ENCODE measurements at regions not wholly inside any gene's neighbourhood (a gene's known extent, or its start where the extent isn't known, plus 50 kb on each side); places are given as distances from the start of the nearest gene placed in this dataset.

DNA sequence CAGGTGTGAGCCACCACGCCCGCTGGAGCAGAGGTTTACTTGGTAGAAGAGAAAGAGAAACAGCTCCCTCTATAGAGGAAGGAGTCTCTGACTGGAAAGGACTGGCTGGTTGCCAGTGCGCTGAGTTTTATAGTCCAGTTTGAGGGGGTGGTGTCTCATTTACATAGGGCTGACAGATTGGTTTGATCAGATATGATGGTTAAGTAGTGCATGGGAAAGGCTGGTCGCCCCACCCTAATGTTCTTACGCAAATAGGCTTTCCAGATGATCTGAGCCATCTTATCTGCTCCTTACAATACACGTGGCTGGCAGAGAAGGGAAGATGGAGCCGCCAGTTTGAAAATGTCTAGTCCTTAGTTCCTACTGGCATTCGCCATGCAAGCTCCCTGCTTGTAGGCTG lies 439.5 kb downstream of the NAF1 start:
- no peak for DNase-seq

DNA sequence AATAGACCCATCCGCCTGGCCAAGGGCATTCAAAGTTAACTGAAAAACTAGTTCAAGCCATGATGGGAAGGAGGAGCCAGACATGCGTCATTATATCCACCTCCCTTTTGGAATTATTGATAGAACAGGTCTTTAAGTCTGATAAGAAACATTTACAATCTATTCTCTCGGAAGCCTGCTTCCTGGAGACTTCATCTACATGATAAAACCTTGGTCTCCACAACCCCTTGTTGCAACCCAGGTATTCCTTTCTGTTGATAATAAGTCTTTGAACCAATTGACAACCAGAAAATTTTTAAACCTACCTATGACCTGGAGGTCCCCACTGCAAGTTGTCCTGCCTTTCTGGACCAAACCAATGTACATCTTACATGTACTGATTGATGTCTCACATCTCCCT lies 451.3 kb downstream of the NAF1 start:
- no peak for DNase-seq

DNA sequence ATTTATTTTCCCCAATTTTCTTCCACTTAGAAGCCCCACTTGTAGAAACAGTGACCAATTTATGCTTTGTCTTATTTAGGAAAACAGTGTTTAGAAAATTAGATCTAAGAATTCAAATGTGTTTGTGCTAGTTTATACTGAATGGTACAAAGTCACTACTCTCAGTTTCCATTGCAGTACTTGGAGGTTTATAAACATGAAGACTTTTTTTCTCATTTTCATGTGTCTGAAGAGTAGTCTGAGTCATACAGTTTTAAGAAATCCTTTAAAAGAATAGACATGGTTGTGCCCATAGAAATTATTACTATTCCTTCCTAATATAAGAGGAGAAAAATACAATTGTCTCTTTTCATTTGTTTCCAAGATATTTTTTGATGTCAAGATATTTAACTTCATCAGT lies 458.7 kb downstream of the NAF1 start:
- DNase-seq, result no peak

DNA sequence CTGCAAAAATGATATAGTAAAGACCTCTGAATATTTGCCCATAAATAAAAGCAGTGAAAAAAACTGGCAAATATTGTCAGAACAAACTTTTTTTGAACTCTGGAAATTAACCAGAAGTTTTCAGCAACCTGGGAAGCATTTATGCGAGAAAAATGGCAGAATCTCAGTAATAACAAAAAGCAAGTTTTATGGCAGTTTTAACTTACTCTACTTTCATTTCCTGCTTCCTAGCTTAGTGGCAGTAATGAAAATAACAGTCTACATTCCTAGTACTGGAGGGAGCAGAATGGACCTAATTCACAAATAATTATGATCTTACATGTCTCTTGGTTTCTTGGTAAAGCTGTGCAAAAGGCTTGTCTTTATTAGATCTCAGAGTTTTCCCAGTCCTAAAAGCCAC lies 460.1 kb downstream of the NAF1 start:
- no peak for DNase-seq

DNA sequence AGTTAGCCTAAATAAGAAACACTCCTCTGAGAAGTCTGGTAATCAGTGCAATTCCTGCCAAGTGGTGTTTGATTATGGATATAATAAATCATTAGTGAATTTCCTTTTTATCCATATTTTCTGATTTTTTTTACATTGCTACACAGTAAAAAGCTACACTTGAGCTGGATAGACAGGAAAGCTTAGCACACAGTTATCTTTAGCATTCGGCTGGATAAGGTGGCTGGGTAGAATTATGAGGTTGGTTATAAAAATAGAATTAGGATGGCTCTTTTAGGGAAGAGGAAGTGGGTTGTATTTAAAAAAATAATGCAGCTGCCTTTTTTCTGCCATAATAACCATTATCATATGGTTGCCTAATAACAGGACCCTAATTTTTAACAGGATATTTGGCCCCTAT lies 460.6 kb downstream of the NAF1 start:
- DNase-seq, result no peak

DNA sequence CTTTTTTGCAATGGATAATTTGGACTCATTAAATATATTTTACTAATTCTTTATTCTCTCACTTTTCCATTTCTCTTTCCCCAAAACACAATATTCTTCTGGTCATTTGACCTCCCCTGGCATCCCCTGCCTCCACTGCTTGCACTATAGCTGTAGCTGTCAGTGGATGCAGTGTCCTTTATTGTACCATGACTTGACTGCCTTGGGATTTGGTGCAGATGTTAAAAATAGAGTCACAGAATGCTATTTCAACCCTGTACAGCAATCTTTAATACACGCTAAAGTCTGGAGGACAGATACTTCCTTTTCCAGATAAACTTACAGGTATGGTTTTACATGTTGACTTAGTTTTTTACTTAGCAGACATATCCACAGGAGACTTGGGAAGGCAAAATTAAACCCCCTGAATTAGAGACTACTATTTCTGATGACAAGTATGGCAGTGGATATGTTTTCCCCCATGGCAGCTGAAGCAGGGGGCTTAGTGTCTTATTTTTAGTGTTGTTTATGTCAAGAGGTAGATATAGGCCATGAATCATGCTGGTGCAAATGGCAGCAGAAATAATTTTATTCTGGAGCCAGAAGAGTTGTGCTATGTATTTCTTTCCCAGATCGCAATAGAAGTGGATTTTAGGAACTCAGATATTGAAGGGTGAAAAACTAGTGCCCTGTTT lies 461.4 kb downstream of the NAF1 start:
- no peak for DNase-seq

DNA sequence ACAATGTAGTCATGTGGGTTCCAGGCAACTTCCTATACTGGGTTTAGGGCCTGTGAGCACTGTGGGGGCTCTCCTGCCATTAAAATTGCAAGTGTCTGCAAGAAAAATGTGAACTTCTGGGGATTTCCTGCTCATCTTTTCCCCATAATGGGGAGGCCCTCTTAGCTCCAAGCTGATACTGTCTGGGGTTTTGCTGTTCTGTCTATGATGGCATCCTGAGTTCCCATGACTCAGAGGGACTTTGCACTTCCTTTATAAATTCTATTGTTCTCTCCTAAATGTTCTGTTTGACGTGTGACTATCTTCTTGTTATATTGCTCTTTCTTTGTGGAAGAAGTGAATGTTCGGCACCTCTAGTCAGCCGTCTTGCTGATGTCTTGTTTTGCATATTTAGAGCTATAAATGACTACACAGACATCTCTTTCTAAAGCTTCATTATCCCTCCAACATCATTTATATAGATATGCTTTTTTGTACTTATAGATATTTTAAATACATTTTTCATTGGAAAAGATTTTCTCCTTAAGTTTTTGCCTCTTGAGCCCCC lies 465.8 kb downstream of the NAF1 start:
- no peak for DNase-seq

DNA sequence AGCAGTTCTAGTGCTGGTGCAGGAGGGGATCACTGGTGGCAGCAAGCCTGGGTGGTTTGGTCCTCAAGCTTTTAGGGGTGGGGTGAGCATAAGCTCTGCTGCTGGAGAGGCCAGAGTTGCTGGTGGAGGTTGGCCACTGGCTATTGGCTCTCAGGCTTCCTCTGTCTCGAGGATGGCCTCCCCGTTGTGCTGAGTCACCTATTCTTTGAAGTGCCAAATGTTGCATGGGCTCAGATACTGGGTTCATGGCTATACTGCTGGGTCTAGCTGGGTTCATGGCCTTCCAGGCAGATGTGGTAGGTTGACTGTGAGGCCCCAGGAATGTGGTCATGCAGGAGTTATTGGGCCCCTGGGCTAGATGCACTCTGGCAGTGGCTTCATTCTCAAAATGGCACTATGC lies 466.3 kb downstream of the NAF1 start:
- DNase-seq, result no peak

DNA sequence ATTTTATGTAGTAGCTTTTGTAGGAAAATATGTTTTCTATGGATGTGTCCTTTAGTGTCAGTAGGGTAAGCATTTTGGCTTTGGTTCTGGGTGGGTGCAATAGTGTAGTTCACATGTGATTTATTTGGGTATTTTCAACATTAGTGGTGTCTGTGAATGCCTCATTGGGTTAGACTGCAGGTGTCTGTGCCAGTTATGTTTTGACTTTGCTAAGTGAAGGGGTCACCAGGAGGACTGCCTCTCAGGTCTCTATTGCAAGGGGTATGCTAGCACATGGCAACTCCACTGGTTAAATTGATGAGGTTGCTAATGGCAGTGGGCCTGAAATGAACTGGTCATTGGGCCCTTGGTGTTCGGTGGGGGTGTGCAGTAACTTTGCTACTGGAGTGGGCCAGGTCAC lies 467.1 kb downstream of the NAF1 start:
- no peak for DNase-seq

DNA sequence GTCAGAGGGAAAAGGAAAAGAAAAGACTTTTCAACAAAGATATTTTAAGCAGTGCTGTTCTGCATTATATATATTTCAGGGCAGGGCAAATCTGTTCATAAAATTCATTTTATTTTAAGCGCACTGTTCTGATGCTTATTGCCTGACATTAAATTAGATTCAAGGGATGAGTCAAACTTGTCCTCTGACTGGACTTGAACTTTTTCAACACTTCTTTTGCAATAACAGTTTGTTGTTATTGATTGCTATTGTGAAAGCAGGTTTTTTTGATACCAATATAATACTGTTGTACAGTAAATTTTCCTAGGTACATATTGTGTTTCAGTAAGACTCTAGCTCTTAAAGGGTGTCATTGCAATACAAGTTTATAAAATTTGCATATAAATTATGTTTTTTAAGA lies 481.3 kb downstream of the NAF1 start:
- no peak for DNase-seq

DNA sequence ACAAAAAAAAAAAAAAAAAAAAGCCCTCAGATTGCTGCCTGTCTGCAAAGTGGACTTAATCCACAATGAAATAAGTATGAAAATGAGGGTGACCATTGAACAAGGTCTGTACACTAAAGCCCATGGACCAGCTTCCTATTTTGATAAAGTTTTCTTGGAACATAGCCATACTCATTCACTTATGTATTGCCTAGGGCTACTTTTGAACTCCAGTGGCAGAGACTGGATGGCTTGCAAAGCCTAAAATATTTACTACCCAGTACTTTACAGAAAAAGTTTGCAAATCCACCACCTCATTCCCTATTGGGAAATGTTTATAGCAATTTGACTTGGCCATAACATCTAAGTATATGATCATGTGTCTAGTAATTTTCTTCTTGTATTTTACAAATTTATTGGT lies 481.7 kb downstream of the NAF1 start:
- no peak for DNase-seq

DNA sequence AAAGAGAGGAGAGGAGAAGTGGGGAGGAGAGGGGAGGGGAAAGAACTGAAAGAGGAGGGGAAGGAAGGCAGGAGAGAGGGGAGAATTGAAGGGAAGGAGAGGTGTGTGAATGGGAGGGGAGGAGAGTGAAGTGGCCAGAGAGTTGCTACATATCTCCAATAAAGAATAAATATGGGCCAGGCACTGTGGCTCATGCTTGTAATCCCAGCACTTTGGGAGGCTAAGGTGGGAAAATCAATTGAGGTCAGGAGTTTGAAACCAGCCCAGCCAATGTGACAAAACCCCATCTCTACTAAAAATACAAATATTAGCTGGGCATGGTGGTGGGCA lies 482.4 kb downstream of the NAF1 start:
- no peak for DNase-seq

DNA sequence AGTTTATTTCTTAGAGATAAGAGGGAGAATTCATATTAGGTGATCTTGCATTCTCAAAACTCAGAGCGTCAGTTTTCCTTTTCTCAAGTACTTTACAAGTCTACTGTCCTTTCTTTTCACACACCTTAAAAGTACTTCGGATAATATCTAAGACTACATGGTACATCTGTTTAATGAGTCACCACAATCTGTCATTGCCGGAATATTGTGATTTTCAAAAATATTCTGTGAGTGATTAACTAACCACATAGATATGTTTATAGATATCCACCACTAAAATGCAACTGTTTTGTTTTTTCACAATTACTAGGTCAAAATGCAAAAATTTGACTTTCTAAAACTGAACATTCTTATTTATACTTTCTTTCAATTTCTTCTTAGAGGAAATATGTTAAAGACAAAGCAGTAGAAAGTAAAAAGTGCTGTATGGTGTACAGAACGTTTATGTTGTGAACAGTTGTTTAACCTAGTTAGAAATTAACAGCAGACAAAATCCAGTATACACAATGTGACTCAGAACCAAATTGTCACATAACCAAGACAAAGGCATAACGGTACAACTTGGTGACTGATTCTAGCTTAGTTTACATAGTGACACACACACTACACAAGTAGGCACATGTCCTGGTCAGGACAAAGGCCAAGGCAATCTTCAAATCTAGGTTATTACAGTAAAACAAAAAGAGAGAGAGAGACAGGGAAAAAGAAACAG lies 482.9 kb downstream of the NAF1 start:
- DNase-seq, result no peak

DNA sequence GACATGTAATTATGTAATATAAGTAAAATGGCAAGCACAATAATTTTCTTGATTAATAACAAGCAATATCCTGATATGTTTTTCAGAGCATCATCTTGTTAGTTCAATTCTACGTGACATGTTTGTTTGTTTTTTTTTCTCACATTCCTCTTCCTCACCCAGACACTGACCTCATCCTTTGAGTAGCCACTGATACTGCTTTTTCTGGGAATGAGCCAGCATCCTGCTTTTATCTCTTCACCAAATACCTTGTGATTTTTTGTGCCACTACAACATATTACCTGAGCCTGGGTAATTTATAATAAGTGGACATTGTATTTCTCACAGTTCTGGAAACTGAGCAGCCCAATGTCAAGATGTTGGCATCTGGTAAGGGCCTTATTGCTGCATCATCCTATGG lies 484.0 kb downstream of the NAF1 start:
- DNase-seq, result no peak

DNA sequence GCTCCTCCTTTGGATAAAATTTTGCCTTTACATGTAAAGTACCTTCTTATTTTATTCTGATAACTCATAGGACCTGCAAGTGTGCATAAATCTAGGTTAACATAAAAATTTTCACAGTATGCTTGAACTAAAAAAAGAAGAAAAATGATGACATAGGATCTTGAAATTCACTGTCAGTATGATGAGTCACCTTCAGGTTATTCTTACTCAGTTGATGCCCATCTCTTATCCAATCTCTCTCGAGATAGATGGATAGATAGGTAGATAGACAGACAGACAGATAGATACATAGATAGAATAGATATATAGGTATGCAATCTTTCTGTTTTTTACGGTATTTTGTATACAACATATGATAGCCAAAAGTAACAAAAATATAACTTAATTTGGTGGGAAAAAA lies 485.5 kb downstream of the NAF1 start:
- DNase-seq, result no peak

DNA sequence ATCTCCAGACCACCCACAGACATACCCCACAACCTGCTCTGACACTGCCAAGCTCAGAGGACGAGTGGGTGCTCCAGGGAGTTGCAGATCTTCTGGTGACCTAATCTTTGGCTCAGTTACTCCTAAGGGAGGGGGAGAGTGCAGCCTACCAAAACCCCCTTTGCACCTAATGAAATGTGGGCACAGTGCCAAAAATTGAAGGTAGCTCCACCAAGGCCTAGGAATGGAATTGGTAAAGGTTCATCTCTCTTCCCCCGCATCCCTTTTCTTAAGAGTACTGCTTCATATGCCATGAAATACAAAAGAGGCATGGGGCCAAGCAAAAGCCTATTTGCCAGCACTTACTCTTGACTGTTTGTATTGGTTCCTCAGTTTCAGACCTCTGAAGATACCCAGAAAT lies 491.0 kb downstream of the NAF1 start:
- no peak for DNase-seq

DNA sequence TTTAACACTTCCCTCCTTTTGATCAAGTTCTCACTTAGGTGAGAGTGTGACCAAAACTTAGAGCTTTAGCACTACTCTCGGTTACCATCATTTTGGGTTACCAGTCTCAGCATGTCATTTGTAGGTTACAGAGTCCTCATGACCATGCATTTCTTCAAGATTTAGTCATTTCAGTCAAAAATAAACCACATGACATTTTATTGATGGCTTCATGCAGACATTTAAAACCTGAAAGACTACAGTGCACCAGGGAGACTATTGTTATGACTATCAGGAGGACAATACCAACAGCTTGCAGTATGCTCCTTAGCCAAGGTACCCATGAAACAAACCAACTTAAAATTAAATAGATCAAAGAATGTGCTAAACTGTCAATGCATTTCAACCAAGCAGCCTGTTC lies 498.1 kb upstream of the FSTL5 start:
- DNase-seq, result no peak

DNA sequence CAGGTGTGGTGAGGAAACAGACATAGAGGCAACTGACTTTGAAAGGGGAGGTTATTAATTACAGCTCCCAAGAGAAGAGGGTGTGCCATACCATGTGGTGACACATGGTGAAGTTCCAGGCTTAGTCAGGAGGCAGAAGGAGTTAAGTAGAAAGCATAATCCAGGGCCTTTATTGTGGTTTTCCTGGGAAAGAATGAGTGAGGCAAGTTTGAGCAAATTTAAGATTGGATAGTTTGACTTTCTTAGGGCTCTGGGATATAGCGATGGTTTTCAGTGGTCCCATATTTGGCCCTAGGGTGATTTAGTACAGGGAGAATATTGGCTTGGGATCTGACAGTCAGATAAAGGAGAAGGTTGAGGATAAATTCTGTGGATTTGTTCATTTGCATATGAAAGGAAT lies 495.9 kb upstream of the FSTL5 start:
- no peak for DNase-seq

DNA sequence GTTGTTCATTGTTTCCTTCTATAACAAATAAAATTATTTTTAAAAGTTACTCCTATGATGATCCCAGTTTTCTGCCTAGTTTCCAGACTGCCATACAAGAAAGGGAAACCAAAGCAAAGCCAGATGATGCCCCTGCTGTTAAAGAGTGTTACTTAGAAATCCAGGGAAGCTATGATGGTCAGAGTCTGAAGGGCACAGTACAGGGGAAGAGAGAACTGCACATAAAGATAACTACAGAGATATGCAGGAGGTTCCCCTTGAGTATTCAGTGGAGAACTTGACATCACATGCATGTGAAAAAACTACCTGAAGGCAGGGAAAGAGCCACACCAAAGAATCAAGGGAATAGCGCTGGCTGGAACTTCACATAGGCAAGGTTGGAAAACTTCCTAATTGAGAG lies 494.2 kb upstream of the FSTL5 start:
- DNase-seq, result no peak

DNA sequence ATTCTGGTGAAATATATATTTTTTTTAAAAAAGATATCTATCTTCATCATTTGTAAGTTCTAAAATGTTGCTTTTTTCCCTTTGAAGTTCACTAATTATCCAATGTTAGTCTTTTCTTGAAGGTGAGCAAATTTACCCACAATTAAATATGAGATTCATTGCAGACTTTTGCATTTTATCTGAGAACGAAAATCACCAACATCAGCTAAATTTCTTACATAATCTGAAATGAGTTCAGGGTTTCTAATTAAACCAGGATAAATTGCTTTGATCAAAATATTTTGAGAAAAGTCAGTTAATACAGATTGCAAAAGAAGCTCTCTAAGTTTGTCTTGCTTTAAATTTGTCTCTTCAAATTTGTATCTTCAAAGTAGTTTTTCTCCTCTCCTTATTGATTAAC lies 486.4 kb upstream of the FSTL5 start:
- no peak for DNase-seq

DNA sequence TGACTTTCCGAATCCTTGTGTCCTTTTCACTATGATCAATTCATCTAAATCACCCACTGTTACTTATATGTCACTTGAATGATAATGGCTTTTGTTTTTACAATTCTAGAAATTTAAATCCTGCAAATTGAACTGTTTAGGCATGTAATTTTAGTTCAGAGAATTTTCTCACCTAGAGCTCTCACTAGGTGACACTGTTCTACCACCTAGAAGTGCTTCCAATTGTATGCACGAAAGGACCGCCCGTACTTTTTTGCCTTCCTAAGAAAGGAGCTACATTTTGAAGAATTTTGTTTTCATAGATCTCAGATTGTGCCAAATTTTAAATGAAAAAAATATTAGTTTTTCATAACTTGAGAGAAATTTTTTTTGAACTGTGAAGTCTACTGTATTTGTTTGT lies 481.6 kb upstream of the FSTL5 start:
- DNase-seq, result no peak

DNA sequence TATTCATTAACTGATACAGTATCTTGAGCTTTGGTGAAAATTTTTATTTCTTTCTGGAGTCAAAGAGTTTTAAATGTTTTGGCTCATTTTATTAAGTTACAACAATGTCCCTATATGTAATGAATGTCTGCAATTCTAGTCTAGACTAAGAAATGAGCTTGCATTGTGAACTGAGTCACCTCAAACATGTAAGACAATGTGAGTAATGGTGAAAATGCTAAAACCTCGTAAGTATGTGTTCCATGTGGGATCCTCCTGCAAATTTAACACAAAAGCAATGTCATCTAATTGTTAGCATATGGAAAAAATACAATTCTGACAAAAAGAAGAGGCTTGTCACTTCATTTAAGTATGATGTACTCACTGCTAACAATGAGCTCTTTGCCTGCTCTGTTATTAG lies 480.5 kb upstream of the FSTL5 start:
- no peak for DNase-seq

DNA sequence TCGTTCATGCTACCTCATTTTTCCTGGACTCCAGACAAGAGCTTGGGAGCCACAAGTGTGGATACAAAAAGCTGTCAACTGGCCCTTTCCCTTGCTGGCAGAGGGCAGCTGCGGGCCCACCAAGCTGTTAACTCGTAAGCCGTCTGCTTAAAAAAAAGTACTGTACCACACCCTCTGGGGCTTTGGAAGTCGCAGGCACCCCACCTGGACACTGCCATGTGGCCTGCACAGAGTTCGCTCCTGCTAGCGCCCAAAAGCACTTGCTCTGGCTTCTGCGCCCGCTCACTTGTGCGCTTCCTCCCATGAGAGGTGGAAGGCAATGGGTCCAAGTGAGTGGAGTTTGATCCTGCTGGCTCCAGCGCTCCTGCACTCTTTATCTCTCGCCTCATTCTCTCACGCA lies 476.4 kb upstream of the FSTL5 start:
- no peak for DNase-seq

DNA sequence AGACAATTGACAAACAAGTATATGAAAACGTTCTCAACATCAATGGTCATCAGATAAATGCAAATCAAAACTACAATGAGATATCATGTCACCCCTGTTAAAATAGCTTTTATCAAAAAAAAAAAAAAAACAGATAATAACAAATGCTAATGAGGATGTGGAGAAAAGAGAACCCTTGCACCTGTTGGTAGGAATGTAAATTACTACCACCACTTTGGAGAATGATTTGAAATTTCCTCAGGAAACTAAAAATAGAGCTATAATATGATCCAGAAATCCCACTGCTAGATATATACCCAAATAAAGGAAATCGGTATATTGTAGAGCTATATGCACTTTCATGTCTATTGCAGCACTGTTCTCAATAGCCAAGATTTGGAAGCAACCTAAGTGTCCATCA lies 470.6 kb upstream of the FSTL5 start:
- no peak for DNase-seq

DNA sequence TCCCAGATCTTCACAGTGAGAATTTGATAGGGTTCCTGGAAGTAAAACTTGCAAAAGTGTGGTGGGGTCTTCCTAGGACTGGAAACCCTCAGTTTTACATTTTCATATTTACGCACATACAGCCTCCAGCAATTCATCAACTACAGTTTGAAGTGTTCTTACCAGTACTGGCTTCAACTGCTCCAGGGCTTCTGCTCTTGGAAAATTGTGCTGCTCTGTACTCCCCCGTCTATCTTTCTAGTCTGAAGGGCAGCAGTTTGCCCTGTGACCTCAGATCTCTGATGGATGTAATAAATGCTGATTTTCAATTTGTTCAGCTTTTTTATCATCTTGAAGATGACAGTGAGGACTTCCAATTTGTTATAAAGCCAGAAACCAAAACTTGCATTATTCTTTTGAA lies 458.9 kb upstream of the FSTL5 start:
- DNase-seq, result no peak

Measured in bone marrow (tissue), 2 donors.